SU-DHL-6 (cell line): ENCODE measurements at regions not wholly inside any gene's neighbourhood (a gene's known extent, or its start where the extent isn't known, plus 50 kb on each side); places are given as distances from the start of the nearest gene placed in this dataset.

Experiments used
- CTCF ChIP-seq: fragments of 200-600 bp; sonication (generic); IDR thresholded peaks from one replicate; pipeline ENCODE4 v1.5.1; 2017; ENCODE audit warnings: antibody characterized with exemption, mild to moderate bottlenecking, low read length, moderate library complexity; ENCODE audit not compliant: insufficient read depth, poor library complexity, severe bottlenecking
- EZH2phosphoT487 ChIP-seq: fragments of 200-600 bp; sonication (generic), shearing (Covaris generic); conservative IDR thresholded peaks from 2 replicates; pipeline ENCODE4 v1.6.1; 2018; ENCODE audit warnings: mild to moderate bottlenecking, antibody characterized with exemption, low read length, moderate library complexity, mixed read lengths

GRCh38 chr2:64808092-64808491, 154.4 kb upstream of the SERTAD2 start:
- no peak for TF ChIP-seq CTCF
- TF ChIP-seq EZH2phosphoT487, result no peak
